HG03457 (cell line): ENCODE measurements at regions not wholly inside any gene's neighbourhood (a gene's known extent, or its start where the extent isn't known, plus 50 kb on each side); places are given as distances from the start of the nearest gene placed in this dataset.
"Not testable (repeated sequence)": the region's sequence is repeated elsewhere in the genome, so short reads cannot be mapped to it uniquely, and the experiment has no call there.

Experiments used
- ATAC-seq: cut with Tn5 transposase; IDR thresholded peaks from one replicate; pipeline ENCODE4 v1.9.1; 2021; ENCODE audit warnings: moderate number of reproducible peaks; ENCODE audit not compliant: unreplicated experiment

- ATAC-seq: not testable (repeated sequence)
Measured at GRCh38 chr1:148361427-148362215, 121.5 kb downstream of the PPIAL4G start.

- ATAC-seq: no peak
Measured at GRCh38 chr1:148357037-148357436, 126.1 kb downstream of the PPIAL4G start.

GRCh38 chr1:148355976-148356375, 127.1 kb downstream of the PPIAL4G start:
- ATAC-seq: no peak

- no peak for ATAC-seq
Measured at GRCh38 chr1:148354913-148355308, 128.2 kb downstream of the PPIAL4G start.

- no peak for ATAC-seq
Measured at GRCh38 chr1:148354284-148354912, 128.7 kb downstream of the PPIAL4G start.

GRCh38 chr1:148353461-148354283, 129.4 kb downstream of the PPIAL4G start:
- ATAC-seq: no peak

- no peak for ATAC-seq
Measured at GRCh38 chr1:148352470-148353053, 130.5 kb downstream of the PPIAL4G start.

GRCh38 chr1:148347781-148348180, 135.3 kb downstream of the PPIAL4G start:
- no peak for ATAC-seq

GRCh38 chr1:148345659-148346151, 137.4 kb downstream of the PPIAL4G start:
- ATAC-seq: not testable (repeated sequence)

- not testable (repeated sequence) for ATAC-seq
Measured at GRCh38 chr1:148344651-148345050, 138.5 kb downstream of the PPIAL4G start.

- ATAC-seq: not testable (repeated sequence)
Measured at GRCh38 chr1:148341729-148342128, 141.4 kb downstream of the PPIAL4G start.

- not testable (repeated sequence) for ATAC-seq
Measured at GRCh38 chr1:148336121-148336918, 146.8 kb downstream of the PPIAL4G start.

- peak; percentile 55 for ATAC-seq
Measured at GRCh38 chr1:148334339-148335130, 148.6 kb downstream of the PPIAL4G start.

GRCh38 chr1:148333875-148334338, 149.2 kb downstream of the PPIAL4G start:
- no peak for ATAC-seq

- ATAC-seq: no peak
Measured at GRCh38 chr1:148328884-148329283, 154.2 kb downstream of the PPIAL4G start.

- not testable (repeated sequence) for ATAC-seq
Measured at GRCh38 chr1:148325031-148325430, 158.1 kb downstream of the PPIAL4G start.

GRCh38 chr1:148324465-148324864, 158.6 kb downstream of the PPIAL4G start:
- not testable (repeated sequence) for ATAC-seq

GRCh38 chr1:148320079-148320478, 163.0 kb downstream of the PPIAL4G start:
- not testable (repeated sequence) for ATAC-seq

GRCh38 chr1:148318904-148319242, 164.2 kb downstream of the PPIAL4G start:
- no peak for ATAC-seq
